A549 (cell line): ENCODE measurements at regions not wholly inside any gene's neighbourhood (a gene's known extent, or its start where the extent isn't known, plus 50 kb on each side); places are given as distances from the start of the nearest gene placed in this dataset.

Source experiments
- ATAC-seq, 2 experiments: fragments of 200-7000 bp in 1 of 2; fragments of >200 bp in 1 of 2; cut with Nextera tagmentation in 1 of 2; cut with Tn5 transposase in 1 of 2; 3 replicates each; pipeline versions ENCODE4 v1.8.0 to v1.9.1; 2018 to 2020; ENCODE audit warnings: mild to moderate bottlenecking in 1 of 2, moderate library complexity in 1 of 2
- CTCF ChIA-PET: fragments of 300-600 bp; sonication (Branson Sonifier 250); formaldehyde crosslinking; extraction: SDS; loops from one replicate; lab custom pipeline; 2021; ENCODE audit warnings: antibody characterized with exemption, inconsistent platforms; lab: Yijun Ruan, JAX
- POLR2A ChIA-PET: fragments of 350-600 bp; formaldehyde crosslinking; extraction: SDS; loops from one replicate; lab custom pipeline; 2021; ENCODE audit warnings: antibody characterized with exemption, inconsistent platforms; lab: Yijun Ruan, JAX
- DNase-seq, 2 experiments: peaks; one replicate each; pipeline versions ENCODE4 v3.0.0 to v3.0.0-alpha.2; 2011 to 2016; ENCODE audit warnings: low read depth in 1 of 2, low spot score in 1 of 2
- FAIRE-seq: peaks from 2 replicates; lab custom pipeline; 2011; peaks lifted over from hg19 to GRCh38; lab: Jason Lieb, UNC
- H3K27ac ChIP-seq, 2 experiments: fragments of >200 bp; sonication (Bioruptor Twin); formaldehyde crosslinking; 3 replicates each; pipeline ENCODE4 v1.5.1; 2016 to 2017
- H3K4me1 ChIP-seq: fragments of >200 bp; sonication (Bioruptor Twin); formaldehyde crosslinking; 3 replicates; pipeline ENCODE4 v1.6.1; 2016
- H3K4me2 ChIP-seq: fragments of >200 bp; sonication (Bioruptor Twin); formaldehyde crosslinking; 3 replicates; pipeline ENCODE4 v1.6.1; 2016
- H3K4me3 ChIP-seq: fragments of >200 bp; sonication (Bioruptor Twin); formaldehyde crosslinking; 3 replicates; pipeline ENCODE4 v1.5.1; 2016
- H3K9me3 ChIP-seq: fragments of >200 bp; sonication (Bioruptor Twin); formaldehyde crosslinking; 3 replicates; pipeline ENCODE4 v1.6.1; 2016
- CBX8 ChIP-seq: fragments of 200-600 bp; sonication (generic); IDR thresholded peaks from 2 replicates; pipeline ENCODE4 v1.6.1; 2016
- CHD2 ChIP-seq: fragments of 150-350 bp; IDR thresholded peaks from 2 replicates; pipeline ENCODE4 v1.6.1; 2014; ENCODE audit warnings: low read length; ENCODE audit not compliant: partially characterized antibody
- CHD4 ChIP-seq: fragments of 200-600 bp; sonication (generic); IDR thresholded peaks from 2 replicates; pipeline ENCODE4 v1.6.1; 2016; ENCODE audit warnings: antibody characterized with exemption, mild to moderate bottlenecking, borderline replicate concordance
- EHF ChIP-seq: fragments of 250-450 bp; sonication (Bioruptor Pico); IDR thresholded peaks from 2 replicates; pipeline ENCODE4 v1.5.0; 2020; ENCODE audit warnings: mild to moderate bottlenecking
- GATA3 ChIP-seq: IDR thresholded peaks from 2 replicates; pipeline ENCODE4 v1.6.1; 2012; ENCODE audit warnings: borderline replicate concordance
- HOXB13 ChIP-seq: fragments of 250-450 bp; sonication (Bioruptor Pico); IDR thresholded peaks from 2 replicates; pipeline ENCODE4 v1.5.0; 2020; ENCODE audit warnings: low read depth, mild to moderate bottlenecking, moderate library complexity
- HOXB5 ChIP-seq: fragments of 250-450 bp; sonication (Bioruptor Pico); IDR thresholded peaks from 2 replicates; pipeline ENCODE4 v1.5.0; 2020; ENCODE audit warnings: mild to moderate bottlenecking, moderate library complexity
- JUN ChIP-seq, 2 experiments: fragments of >200 bp; sonication (Bioruptor Twin); formaldehyde crosslinking; IDR thresholded peaks; 2 replicates in 1 of 2; 3 replicates in 1 of 2; pipeline ENCODE4 v1.6.1; 2016 to 2017
- JUNB ChIP-seq: fragments of >200 bp; sonication (Bioruptor Twin); formaldehyde crosslinking; IDR thresholded peaks from 2 replicates; pipeline ENCODE4 v1.6.1; 2016
- MAFK ChIP-seq: fragments of 450-650 bp; IDR thresholded peaks from 2 replicates; pipeline ENCODE4 v1.6.1; 2014; ENCODE audit not compliant: partially characterized antibody
- MYC ChIP-seq: IDR thresholded peaks from 2 replicates; pipeline ENCODE4 v1.6.1; 2012; ENCODE audit warnings: mild to moderate bottlenecking, inconsistent platforms, low read length, improper control_type of control experiment, borderline replicate concordance
- NR3C1 ChIP-seq: fragments of >200 bp; sonication (Bioruptor Twin); formaldehyde crosslinking; IDR thresholded peaks from 3 replicates; pipeline ENCODE4 v1.6.1; 2017
- POLR2A ChIP-seq: IDR thresholded peaks from 2 replicates; pipeline ENCODE4 v1.6.1; 2012; ENCODE audit warnings: mild to moderate bottlenecking, low read length
- SREBF2 ChIP-seq: fragments of 450-650 bp; IDR thresholded peaks from 2 replicates; pipeline ENCODE4 v1.6.1; 2014; ENCODE audit warnings: mild to moderate bottlenecking, moderate library complexity
- TP53 ChIP-seq: fragments of 250-450 bp; sonication (Bioruptor Pico); IDR thresholded peaks from 2 replicates; pipeline ENCODE4 v1.5.0; 2021; ENCODE audit warnings: mild to moderate bottlenecking, moderate library complexity
- ZC3H11A ChIP-seq: fragments of 450-650 bp; IDR thresholded peaks from 2 replicates; pipeline ENCODE4 v1.6.1; 2014; ENCODE audit warnings: antibody characterized with exemption, mild to moderate bottlenecking
- ZFP36 ChIP-seq: fragments of 450-650 bp; IDR thresholded peaks from 2 replicates; pipeline ENCODE4 v1.6.1; 2014; ENCODE audit warnings: borderline replicate concordance; ENCODE audit not compliant: partially characterized antibody
- ZNF302 ChIP-seq: fragments of 250-450 bp; sonication (Bioruptor Pico); IDR thresholded peaks from 2 replicates; pipeline ENCODE4 v1.9.0; 2021; ENCODE audit warnings: inconsistent platforms, mild to moderate bottlenecking, moderate library complexity
- WGBS: methylation state at CpG from one replicate; pipeline ENCODE4 v1.1.6; 2017; ENCODE audit errors: missing lambda C conversion rate; 5-methylcytosine and 5-hydroxymethylcytosine counted together
- TF ChIP-seq, protein P1 (sequence below): IDR thresholded peaks from 2 replicates; pipeline ENCODE4 v1.6.1; 2012
- TF ChIP-seq, protein P2 (sequence below): fragments of 200-600 bp; sonication (generic); IDR thresholded peaks from 2 replicates; pipeline ENCODE4 v1.6.1; 2016; ENCODE audit warnings: antibody characterized with exemption, mild to moderate bottlenecking, moderate library complexity
- TF ChIP-seq, protein P3 (sequence below): fragments of 150-350 bp; IDR thresholded peaks from 2 replicates; pipeline ENCODE4 v1.6.1; 2014; ENCODE audit warnings: low read depth, mild to moderate bottlenecking, low read length
- TF ChIP-seq, protein P4 (sequence below): fragments of >200 bp; sonication (Bioruptor Twin); formaldehyde crosslinking; IDR thresholded peaks from 2 replicates; pipeline ENCODE4 v1.6.1; 2016

DNA sequence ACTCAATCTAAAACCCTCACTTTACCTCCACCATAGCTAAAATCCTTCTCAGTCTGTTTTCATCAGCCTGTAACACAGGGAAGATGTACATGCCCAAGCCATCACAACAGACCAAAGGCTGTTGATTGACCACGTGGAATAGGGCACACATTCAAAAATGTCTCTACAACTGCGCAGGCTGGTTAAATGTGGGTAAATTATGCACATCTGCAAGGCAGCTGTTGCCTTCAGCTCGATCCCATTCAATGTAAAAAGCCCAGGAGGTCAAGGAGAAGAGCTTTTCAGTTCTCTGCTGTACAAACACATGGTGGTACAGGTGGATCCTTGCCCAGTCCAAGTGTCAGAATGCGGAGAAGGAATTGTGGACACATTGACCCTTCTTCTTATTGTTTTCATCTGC lies 354.0 kb downstream of the FLRT2 start:
- WGBS = 7% methylated on average over 4 of the region's 4 CpGs
- Histone ChIP-seq H3K9me3 (no peaks in the 10 kb centered on the region), H3K27ac (no peak overlapping the region), H3K4me2 (no peak overlapping the region), H3K4me3 (no peak overlapping the region), H3K4me1 (no peaks in the 10 kb centered on the region)
- no peak for ATAC-seq
- CTCF ChIA-PET = no interaction called here
- no peak for DNase-seq
- FAIRE-seq = no peak
- TF ChIP-seq ZFP36 (no peak), JUN (IDR thresholded peaks at IDR 0.05) (no peak), ZNF302 (CRISPR knock-in tag) (no peak)
- POLR2A ChIA-PET = no interaction called here

DNA sequence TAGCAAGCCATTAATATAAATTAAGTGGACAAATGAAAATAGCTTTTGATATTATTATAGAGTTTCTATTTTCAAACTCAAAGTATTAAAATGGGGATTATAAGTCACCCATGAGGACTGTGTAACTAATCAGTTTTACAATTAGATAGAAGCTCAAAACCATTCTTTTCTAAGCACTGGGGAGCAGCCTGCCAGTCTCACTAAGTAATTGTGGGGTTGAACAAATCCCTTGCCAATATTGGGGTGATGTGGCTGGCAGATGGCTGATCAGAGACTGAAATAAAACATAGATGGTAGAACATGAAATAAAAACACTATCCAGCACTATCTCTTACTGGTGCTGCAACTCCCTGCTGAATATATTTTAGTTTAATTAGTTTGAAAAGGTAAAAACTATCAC lies 353.2 kb downstream of the FLRT2 start:
- Histone ChIP-seq H3K4me1 (no peaks in the 10 kb centered on the region), H3K9me3 (no peaks in the 10 kb centered on the region), H3K4me3 (no peak overlapping the region)
- no peak for ATAC-seq
- CTCF ChIA-PET = no interaction called here
- TF ChIP-seq HOXB13 (no peak), POLR2A (no peak), CHD4 (no peak), SREBF2 (no peak), TP53 (CRISPR knock-in tag) (no peak), HOXB5 (CRISPR knock-in tag) (no peak), CHD2 (no peak), JUNB (no peak), ZNF302 (CRISPR knock-in tag) (no peak), MAFK (no peak)
- TF ChIP-seq, protein P1, sequence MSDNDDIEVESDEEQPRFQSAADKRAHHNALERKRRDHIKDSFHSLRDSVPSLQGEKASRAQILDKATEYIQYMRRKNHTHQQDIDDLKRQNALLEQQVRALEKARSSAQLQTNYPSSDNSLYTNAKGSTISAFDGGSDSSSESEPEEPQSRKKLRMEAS = no peak
- TF ChIP-seq, protein P2, sequence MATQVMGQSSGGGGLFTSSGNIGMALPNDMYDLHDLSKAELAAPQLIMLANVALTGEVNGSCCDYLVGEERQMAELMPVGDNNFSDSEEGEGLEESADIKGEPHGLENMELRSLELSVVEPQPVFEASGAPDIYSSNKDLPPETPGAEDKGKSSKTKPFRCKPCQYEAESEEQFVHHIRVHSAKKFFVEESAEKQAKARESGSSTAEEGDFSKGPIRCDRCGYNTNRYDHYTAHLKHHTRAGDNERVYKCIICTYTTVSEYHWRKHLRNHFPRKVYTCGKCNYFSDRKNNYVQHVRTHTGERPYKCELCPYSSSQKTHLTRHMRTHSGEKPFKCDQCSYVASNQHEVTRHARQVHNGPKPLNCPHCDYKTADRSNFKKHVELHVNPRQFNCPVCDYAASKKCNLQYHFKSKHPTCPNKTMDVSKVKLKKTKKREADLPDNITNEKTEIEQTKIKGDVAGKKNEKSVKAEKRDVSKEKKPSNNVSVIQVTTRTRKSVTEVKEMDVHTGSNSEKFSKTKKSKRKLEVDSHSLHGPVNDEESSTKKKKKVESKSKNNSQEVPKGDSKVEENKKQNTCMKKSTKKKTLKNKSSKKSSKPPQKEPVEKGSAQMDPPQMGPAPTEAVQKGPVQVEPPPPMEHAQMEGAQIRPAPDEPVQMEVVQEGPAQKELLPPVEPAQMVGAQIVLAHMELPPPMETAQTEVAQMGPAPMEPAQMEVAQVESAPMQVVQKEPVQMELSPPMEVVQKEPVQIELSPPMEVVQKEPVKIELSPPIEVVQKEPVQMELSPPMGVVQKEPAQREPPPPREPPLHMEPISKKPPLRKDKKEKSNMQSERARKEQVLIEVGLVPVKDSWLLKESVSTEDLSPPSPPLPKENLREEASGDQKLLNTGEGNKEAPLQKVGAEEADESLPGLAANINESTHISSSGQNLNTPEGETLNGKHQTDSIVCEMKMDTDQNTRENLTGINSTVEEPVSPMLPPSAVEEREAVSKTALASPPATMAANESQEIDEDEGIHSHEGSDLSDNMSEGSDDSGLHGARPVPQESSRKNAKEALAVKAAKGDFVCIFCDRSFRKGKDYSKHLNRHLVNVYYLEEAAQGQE = no peak
- TF ChIP-seq, protein P3, sequence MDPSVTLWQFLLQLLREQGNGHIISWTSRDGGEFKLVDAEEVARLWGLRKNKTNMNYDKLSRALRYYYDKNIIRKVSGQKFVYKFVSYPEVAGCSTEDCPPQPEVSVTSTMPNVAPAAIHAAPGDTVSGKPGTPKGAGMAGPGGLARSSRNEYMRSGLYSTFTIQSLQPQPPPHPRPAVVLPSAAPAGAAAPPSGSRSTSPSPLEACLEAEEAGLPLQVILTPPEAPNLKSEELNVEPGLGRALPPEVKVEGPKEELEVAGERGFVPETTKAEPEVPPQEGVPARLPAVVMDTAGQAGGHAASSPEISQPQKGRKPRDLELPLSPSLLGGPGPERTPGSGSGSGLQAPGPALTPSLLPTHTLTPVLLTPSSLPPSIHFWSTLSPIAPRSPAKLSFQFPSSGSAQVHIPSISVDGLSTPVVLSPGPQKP = no peak
- TF ChIP-seq, all 56 proteins: peak for 0
- POLR2A ChIA-PET = no interaction called here
- Histone ChIP-seq H3K4me2 (no peak overlapping the region), H3K27ac (no peak overlapping the region)
- FAIRE-seq (no peak), DNase-seq (no peak)

DNA sequence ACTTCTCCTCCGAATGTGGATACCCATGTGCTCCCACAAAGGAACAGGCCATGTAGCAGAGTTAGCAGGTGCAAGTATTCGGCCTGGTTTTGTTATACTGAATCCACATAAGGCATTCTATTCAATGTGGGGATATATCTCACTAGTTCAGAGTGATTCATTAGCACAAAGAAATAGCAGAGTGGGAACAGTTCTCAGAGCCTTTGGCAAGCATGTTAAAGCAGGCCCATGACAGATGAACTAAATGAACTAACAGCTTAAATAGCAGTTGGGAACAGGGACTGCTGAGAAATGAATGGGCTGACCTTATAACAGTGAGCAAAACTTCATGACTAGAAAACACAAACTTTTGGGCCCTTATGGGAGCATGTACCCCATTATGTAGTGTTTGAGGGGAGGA lies 352.0 kb downstream of the FLRT2 start:
- no peak overlapping the region for H3K4me3 ChIP-seq
- DNase-seq (no peak), ATAC-seq (no peak), FAIRE-seq (no peak)
- 4% methylated on average over 2 of the region's 2 CpGs for WGBS
- H3K9me3 ChIP-seq = no peaks in the 10 kb centered on the region
- H3K4me1 ChIP-seq = no peaks in the 10 kb centered on the region
- no peak overlapping the region for H3K4me2 ChIP-seq
- TF ChIP-seq, protein P4, sequence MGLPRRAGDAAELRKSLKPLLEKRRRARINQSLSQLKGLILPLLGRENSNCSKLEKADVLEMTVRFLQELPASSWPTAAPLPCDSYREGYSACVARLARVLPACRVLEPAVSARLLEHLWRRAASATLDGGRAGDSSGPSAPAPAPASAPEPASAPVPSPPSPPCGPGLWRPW = no peak
- no peak for TF ChIP-seq MYC
- TF ChIP-seq JUNB = no peak
- no peak for TF ChIP-seq SREBF2
- no peak for TF ChIP-seq EHF (CRISPR knock-in tag)
- TF ChIP-seq CBX8 = no peak
- TF ChIP-seq ZC3H11A = no peak
- no peak for TF ChIP-seq GATA3
- TF ChIP-seq NR3C1 = no peak
- ChIA-PET CTCF (no interaction called here), POLR2A (no interaction called here)
- no peak overlapping the region for H3K27ac ChIP-seq
